Femur (tissue), 1 donor: ENCODE measurements at regions not wholly inside any gene's neighbourhood (a gene's known extent, or its start where the extent isn't known, plus 50 kb on each side); places are given as distances from the start of the nearest gene placed in this dataset.

Experiments
- DNase-seq: peaks from one replicate; pipeline ENCODE4 v3.0.0-alpha.2; 2017

DNA sequence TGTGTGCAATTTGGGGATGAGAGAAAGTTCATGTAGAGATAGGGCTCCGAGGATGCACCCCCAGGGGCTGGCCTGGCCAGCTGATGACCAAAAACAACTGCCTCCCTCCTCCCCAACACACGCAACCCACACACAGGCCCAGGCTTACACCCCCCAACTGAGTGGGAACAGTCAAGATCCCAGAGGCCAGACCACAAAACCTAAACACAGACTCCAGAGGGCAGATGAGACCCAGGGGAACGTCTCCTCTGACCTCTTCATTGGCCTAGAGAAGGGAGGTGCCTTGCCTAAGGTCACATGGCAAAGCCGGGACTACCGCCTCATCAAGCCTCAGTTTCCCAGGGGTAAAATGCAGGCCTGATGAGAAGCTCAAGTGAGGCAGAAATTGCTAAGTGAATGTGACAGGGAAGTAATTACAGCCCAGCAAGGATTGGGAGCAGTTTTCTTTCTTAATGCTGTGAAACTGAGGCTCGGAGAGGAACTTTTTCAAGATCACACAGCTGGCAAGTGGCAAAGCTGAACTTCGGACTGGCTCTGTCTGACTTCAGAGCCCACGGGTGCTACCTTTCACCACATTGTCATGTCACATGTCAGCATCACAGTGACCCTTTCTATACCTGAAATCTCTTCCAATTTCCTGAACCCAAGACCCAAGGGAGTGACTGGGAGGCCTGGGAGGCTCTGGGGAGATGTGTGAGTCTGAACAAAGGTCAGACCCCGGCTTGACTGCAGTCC is 69.9 kb upstream of the WNT11 start:
- no peak for DNase-seq

DNA sequence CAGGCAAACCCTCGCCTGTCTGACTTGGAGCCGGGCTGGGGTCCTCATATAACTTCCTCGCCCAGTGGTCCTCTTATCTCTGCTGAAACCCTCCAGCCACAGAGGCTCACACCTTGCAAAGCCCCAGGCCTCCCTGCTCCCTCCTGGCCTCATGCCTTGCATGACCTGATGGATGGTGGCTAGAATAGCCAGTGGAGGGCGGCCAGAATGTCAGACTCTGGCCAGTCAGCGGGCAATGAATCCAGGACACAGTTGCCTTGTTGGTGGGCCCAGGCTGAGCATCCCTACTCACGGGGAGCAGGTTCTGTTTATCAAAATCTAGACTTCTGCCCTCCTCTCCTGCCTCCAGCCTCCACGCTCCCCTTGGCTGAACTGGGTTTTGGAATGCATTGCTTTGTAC is 69.1 kb upstream of the WNT11 start:
- DNase-seq, result no peak

DNA sequence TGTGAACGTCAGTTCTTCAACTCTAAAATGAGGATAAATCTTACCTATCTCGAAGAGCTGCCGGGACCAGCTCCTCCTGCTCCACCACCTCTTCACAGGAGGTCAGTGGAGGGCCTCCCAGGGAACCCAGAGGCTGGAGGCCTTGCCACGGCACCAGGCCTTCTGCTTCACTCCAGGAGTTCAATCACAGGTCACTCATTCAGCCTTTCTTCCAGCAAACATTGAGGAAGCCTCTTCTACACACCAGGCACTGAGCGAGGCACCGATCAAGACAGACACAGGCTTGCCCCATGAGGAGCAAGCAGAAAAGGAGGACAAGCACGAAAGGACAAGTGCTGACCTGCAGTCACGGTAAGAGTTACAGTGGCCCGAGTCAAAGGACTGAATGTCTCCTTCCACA is 64.8 kb upstream of the WNT11 start:
- no peak for DNase-seq

DNA sequence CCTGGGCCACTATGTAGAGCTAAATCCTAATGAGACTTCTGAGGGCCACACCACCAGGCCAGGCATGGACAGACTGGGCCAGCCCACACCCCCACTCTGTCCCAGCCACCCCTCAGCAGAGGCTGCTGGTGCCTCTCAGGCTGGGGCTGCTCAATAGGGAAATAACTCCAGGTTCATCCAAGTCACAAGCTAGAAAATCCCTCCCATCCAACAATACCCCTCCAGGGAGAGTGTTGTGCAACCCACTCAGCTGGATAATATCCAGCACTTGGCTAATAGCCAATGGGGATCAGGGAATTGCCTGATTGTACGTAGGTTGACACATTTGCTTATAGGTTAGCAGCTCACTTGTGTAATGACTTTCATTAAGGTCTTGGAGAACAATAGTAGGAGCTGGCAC is 64.1 kb upstream of the WNT11 start:
- peak; percentile 66 for DNase-seq

GRCh38 chr11:76269661-76270261 is 63.5 kb upstream of the WNT11 start:
- peak; percentile 87 for DNase-seq

- peak; percentile 55 for DNase-seq
Measured at GRCh38 chr11:76269247-76269646, 62.9 kb upstream of the WNT11 start.

DNA sequence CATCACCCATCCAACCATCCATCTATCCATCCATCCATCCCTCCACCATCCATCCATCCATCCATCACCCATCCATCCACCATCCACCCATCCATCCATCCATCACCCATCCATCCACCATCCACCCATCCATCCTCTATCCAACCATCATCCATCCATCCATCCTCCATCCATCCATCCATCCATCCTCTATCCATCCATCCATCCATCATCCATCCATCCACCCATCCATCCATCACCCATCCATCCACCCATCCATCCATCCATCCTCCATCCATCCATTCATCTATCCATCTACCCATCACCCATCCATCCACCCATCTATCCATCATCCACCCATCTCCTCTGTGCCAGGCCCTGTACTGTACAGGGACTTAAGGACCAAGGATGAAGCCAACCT is 62.2 kb upstream of the WNT11 start:
- DNase-seq, result no peak

- no peak for DNase-seq
Measured at GRCh38 chr11:76267556-76267955, 61.3 kb upstream of the WNT11 start.

GRCh38 chr11:76266286-76267100 is 60.2 kb upstream of the WNT11 start:
- no peak for DNase-seq

GRCh38 chr11:76265771-76266241 is 59.5 kb upstream of the WNT11 start:
- DNase-seq, result peak; percentile 41

GRCh38 chr11:76263657-76264056 is 57.4 kb upstream of the WNT11 start:
- DNase-seq, result no peak

- no peak for DNase-seq
Measured at GRCh38 chr11:76263166-76263565, 56.9 kb upstream of the WNT11 start.

DNA sequence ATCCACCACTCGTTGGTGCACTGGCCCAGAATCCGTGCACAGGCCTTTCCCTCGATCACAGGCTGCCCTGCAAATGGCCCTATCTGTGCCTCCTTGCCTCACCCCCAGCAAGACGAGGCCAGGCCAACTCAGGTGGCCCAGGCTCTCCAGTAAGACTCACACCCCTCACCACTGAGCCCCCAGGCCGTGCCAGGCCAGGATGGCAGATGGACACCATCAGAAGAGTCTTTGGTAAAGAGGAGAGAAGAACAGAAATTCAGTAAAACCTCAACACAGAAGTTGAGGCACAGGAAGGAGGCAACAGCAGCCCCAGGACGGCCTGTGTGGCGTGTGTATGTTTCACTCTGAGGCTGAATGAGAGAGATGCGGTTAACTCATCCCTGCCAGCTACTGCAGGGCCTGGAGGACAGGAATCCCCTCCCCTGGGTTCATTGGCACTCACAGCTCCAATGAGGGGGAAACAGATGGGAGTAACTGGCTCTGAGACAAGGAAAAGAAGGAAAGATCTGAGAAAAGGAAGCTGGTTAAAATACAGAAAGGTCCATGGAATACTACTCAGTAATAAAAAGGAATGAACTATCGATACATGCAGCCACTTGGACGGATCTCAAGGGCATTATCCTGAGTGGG is 54.1 kb upstream of the WNT11 start:
- no peak for DNase-seq

DNA sequence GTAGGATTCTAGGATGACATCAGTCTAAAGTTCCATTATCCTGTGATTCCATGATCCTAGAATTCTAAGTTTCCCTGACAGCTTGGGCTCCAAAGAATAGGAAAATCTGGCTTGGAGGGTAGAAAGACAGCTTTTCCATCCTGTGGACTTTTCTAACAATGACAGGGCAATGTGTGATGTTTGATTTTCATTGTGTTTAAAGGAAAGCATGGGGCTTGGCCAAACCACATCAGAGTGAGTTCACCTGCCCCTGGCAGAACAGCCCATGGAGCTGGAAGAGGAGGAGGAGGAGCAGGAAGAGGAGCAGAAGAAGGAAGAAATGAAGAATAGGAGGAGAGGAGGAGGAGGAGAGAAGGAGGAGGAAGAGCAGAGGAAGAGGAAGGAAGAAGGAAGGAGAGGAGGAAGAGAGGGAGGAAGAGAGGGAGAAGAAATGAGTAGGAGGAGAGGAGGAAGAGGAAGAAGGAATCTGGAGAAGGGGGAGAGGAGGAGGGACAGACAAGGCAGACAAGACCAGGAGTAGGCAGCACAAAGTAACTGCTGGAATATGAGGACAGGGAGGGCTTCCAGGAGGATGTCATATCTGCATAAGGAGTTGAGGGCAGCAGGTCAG is 53.1 kb upstream of the WNT11 start:
- no peak for DNase-seq

DNA sequence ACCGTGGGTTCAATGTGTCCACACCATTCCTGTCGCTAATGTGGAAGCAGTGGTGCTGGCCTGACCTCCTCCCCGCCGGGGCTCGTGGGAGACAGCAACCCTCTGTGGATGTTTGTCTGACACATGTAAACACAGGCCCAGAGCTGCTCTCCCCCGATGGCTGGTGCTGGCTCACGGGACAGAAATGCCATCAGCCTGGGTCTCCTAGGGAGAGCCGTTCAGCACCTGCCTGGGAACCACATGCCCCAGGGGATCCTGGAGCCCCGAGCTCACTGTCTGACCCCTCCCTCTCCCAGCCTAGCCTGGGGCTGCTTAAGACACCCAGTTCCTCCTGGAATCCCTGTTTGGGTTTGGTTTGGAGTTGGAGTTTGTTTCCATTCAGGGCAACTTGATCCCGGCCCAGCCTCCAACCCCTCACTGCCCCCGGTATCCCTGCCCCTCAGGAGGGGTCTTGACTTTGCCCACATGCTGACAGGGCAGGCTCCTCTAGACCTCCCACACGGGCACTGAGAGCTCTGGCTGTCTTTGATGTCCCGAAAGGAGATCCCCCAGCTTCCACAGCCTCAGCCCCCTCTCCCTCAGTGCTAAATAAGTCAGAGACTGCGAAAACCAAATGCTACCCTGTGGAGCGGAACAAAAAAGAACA is 50.9 kb upstream of the WNT11 start:
- no peak for DNase-seq

GRCh38 chr11:76256448-76256847 is 50.1 kb upstream of the WNT11 start:
- DNase-seq, result no peak
